Cardiac fibroblast (primary cell): ENCODE measurements at regions not wholly inside any gene's neighbourhood (a gene's known extent, or its start where the extent isn't known, plus 50 kb on each side); places are given as distances from the start of the nearest gene placed in this dataset.

Source experiments
- DNase-seq, 2 donors: peaks; one replicate each; pipeline versions ENCODE4 v3.0.0 to v3.0.0-alpha.2; 2010; ENCODE audit warnings: low read depth in 2 of 2
- H3K4me3 ChIP-seq, 2 donors: replicated peaks in 1 of 2; 1 replicate in 1 of 2; 2 replicates in 1 of 2; pipeline ENCODE4 v1.5.1; 2011; ENCODE audit warnings: low read depth in 2 of 2, low read length in 2 of 2, mild to moderate bottlenecking in 2 of 2, moderate library complexity in 1 of 2
- CTCF ChIP-seq: IDR thresholded peaks from one replicate; pipeline ENCODE4 v1.5.1; 2011; ENCODE audit warnings: low read depth, mild to moderate bottlenecking, low read length, inconsistent platforms

GRCh38 chr5:92002721-92003274 lies 619.7 kb upstream of the ARRDC3 start:
- no peak for DNase-seq
- no peak overlapping the region for H3K4me3 ChIP-seq
- TF ChIP-seq CTCF, result no peak

GRCh38 chr5:91998774-91999173 lies 615.7 kb upstream of the ARRDC3 start:
- TF ChIP-seq CTCF, result no peak
- DNase-seq, result no peak
- H3K4me3 ChIP-seq, result no peak overlapping the region

- DNase-seq, result no peak
- H3K4me3 ChIP-seq, result no peak overlapping the region
- TF ChIP-seq CTCF, result no peak
Observed at GRCh38 chr5:91983869-91984268, 600.8 kb upstream of the ARRDC3 start.

- TF ChIP-seq CTCF, result no peak
- DNase-seq, result no peak
- no peak overlapping the region for H3K4me3 ChIP-seq
Observed at GRCh38 chr5:91978221-91978882, 595.2 kb upstream of the ARRDC3 start.

GRCh38 chr5:91977579-91977978 lies 594.5 kb upstream of the ARRDC3 start:
- no peak for DNase-seq
- TF ChIP-seq CTCF, result no peak
- H3K4me3 ChIP-seq, result no peak overlapping the region

- no peak overlapping the region for H3K4me3 ChIP-seq
- no peak for TF ChIP-seq CTCF
- DNase-seq, result no peak
Observed at GRCh38 chr5:91976451-91976850, 593.3 kb upstream of the ARRDC3 start.

- no peak for TF ChIP-seq CTCF
- no peak overlapping the region for H3K4me3 ChIP-seq
- no peak for DNase-seq
Observed at GRCh38 chr5:91963166-91963565, 580.0 kb upstream of the ARRDC3 start.
